ENCODE measurements at regions not wholly inside any gene's neighbourhood (a gene's known extent, or its start where the extent isn't known, plus 50 kb on each side); places are given as distances from the start of the nearest gene placed in this dataset.
A peak's percentile ranks its signal among the peaks of the same experiment; 100 is the strongest.

DNA sequence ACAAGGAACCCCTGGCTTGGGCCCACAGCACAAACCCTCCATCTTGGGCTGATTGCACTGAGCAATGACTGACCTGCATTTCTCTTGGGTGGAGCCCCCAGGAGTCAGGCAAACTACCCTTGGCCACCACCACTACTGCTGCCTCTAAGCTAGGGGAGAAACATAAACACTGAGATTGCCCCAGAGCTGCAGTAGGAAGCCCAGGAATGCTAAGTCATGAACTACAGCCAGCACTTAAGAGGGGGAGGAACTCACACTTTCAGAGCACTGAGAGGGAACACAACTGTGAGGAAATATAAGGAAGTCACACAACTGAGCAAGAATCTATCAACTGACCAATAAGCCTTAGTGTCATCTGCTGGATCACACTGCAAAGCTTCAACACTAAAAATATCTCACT lies 111.6 kb upstream of the PPP3CA start:
- TF ChIP-seq, protein P1, sequence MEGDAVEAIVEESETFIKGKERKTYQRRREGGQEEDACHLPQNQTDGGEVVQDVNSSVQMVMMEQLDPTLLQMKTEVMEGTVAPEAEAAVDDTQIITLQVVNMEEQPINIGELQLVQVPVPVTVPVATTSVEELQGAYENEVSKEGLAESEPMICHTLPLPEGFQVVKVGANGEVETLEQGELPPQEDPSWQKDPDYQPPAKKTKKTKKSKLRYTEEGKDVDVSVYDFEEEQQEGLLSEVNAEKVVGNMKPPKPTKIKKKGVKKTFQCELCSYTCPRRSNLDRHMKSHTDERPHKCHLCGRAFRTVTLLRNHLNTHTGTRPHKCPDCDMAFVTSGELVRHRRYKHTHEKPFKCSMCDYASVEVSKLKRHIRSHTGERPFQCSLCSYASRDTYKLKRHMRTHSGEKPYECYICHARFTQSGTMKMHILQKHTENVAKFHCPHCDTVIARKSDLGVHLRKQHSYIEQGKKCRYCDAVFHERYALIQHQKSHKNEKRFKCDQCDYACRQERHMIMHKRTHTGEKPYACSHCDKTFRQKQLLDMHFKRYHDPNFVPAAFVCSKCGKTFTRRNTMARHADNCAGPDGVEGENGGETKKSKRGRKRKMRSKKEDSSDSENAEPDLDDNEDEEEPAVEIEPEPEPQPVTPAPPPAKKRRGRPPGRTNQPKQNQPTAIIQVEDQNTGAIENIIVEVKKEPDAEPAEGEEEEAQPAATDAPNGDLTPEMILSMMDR (IDR thresholded peaks at IDR 0.05; ENCODE audit: control insufficient read depth, insufficient read depth, low read depth, low read length, missing control alignments), result no peak
- H3K4me3 ChIP-seq (ENCODE audit: control insufficient read depth, low read depth, low read length), result no peak overlapping the region
- DNase-seq (ENCODE audit: low read depth), result no peak

DNA sequence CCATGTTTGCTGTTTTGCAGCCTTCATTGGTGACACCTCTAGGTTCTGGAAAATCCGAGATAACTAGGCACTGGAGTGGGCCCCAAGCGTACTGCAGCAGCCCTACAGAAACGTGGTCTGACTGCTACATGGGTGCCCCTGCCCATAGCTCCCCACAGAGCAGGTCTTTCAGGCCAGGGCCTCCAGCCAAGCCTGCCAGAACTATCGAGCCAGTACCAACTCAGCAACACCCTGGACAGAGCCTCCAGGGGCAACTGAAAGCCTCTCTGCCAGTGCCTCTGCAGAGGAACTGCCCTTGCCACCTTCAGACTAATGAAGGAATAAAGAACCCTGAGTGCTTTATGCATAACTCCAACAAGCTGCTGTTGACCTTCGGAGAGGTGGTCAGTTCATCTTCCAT lies 111.1 kb upstream of the PPP3CA start:
- no peak overlapping the region for H3K4me3 ChIP-seq (ENCODE audit: control insufficient read depth, low read depth, low read length)
- TF ChIP-seq, protein P1 (IDR thresholded peaks at IDR 0.05; ENCODE audit: control insufficient read depth, insufficient read depth, low read depth, low read length, missing control alignments), result no peak
- DNase-seq (ENCODE audit: low read depth), result no peak

DNA sequence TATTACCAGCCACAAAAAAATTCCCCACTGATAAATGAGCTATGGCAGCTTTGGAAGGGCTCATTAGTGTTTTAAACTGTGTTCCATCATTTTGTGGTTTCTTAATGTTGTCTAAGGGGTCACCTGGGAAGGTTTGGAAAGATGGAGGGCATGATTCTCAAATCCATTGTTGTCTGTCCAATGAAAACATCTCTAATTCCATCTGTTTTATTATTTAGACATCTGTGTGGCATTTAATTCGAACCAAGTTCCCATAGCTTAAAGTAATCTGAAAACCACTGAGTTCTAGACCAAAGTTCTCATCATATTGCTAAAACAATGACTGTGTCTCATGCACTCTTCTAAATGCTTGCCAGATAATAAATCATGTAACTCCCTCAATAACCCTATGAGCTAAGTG lies 103.8 kb upstream of the PPP3CA start:
- no peak overlapping the region for H3K4me3 ChIP-seq (ENCODE audit: control insufficient read depth, low read depth, low read length)
- DNase-seq (ENCODE audit: low read depth), result no peak
- TF ChIP-seq, protein P1 (IDR thresholded peaks at IDR 0.05; ENCODE audit: control insufficient read depth, insufficient read depth, low read depth, low read length, missing control alignments), result no peak

DNA sequence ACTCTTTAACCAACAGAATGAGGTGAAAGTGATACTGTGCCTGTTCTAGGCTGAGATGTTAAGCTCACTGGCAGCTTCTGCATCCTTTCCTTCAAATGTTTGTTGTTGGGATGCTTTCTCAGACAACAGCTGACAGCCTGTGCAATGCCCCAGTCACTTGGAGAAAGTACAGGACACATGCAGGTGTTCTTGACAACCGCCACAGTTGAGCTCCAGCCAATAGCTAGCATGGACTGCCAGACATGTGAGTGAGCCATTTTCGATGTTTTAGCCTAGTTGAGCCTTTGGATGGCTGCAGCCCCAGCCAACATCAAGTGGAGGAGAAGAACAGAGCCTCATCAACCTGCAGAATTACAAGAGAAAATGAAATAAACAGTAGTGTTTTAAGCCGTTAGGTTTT lies 94.1 kb upstream of the PPP3CA start:
- no peak overlapping the region for H3K4me3 ChIP-seq (ENCODE audit: control insufficient read depth, low read depth, low read length)
- TF ChIP-seq, protein P1 (IDR thresholded peaks at IDR 0.05; ENCODE audit: control insufficient read depth, insufficient read depth, low read depth, low read length, missing control alignments), result no peak
- DNase-seq (ENCODE audit: low read depth), result no peak

DNA sequence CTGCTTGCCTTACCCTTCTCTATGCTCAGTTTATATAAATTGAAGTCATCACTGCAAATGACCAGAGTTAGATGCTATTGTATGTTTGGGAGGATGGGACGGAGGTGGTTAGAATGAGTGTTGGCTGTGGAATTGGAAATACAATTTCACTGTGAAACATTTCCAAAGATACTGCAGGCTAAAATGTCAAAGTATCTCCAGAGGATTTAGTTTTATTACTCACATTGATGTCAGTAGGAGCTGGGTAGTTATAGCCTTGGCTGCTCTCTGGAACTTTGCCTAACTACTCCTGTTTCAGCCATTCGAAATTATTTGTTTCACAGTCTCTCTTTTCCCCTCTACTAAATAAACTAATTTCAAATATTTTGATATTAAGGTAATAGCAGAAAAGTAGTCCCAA lies 92.6 kb upstream of the PPP3CA start:
- TF ChIP-seq, protein P1 (IDR thresholded peaks at IDR 0.05; ENCODE audit: control insufficient read depth, insufficient read depth, low read depth, low read length, missing control alignments), result no peak
- H3K4me3 ChIP-seq (ENCODE audit: control insufficient read depth, low read depth, low read length), result no peak overlapping the region
- peak; percentile 18 for DNase-seq (ENCODE audit: low read depth)

DNA sequence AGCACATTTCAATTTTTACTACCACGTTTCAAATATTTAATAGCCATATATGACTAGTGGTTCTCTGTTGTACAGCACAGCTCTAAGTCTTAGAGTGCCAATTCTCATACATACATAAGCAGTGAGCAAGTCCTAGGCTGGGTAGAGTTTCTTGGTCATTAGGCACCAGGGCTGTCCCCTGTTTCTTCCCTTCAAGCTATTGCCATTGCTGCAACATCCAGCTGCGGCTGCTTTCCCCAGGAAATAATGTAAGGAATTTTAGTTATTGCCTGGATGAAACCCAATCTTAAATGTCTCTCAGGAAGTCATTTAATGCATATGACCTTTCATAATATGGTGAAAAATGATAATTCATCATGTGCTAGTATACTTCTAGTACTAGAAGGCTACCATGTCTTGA lies 74.1 kb upstream of the PPP3CA start:
- H3K4me3 ChIP-seq (ENCODE audit: control insufficient read depth, low read depth, low read length), result no peak overlapping the region
- no peak for DNase-seq (ENCODE audit: low read depth)
- TF ChIP-seq, protein P1 (IDR thresholded peaks at IDR 0.05; ENCODE audit: control insufficient read depth, insufficient read depth, low read depth, low read length, missing control alignments), result no peak

DNA sequence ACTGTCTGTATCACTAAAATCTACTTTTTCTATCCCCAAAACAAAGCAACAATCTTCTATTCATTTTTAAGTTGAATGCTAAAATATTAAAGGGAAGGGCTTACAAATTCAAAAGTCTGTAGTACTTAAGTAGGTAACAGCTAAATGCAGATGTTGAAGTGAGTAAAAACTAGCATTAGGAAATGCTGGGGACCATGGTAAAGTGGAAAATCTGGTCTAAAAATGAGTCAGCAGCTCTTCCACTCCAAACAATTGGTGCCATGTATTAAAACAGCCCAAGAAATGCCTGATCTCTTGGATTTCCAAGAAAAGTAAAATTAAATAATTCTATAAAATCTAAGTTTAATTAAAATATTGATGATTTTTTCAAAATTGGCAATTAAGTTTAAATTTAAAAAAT lies 73.3 kb upstream of the PPP3CA start:
- no peak for DNase-seq (ENCODE audit: low read depth)
- no peak overlapping the region for H3K4me3 ChIP-seq (ENCODE audit: control insufficient read depth, low read depth, low read length)
- TF ChIP-seq, protein P1 (IDR thresholded peaks at IDR 0.05; ENCODE audit: control insufficient read depth, insufficient read depth, low read depth, low read length, missing control alignments), result no peak

Measured in AG09309 (cell line).